HG02981 (cell line): ENCODE measurements at regions not wholly inside any gene's neighbourhood (a gene's known extent, or its start where the extent isn't known, plus 50 kb on each side); places are given as distances from the start of the nearest gene placed in this dataset.

Experiments
- ATAC-seq: cut with Tn5 transposase; IDR thresholded peaks from one replicate; pipeline ENCODE4 v1.9.1; 2021; ENCODE audit warnings: mild to moderate bottlenecking, moderate library complexity; ENCODE audit not compliant: unreplicated experiment

- ATAC-seq: no peak
These were observed 1136.4 kb upstream of the CDH2 start for GRCh38 chr18:29313312-29313711.

- no peak for ATAC-seq
These were observed 1134.7 kb upstream of the CDH2 start for GRCh38 chr18:29311580-29311979.

GRCh38 chr18:29309366-29309765 is 1132.4 kb upstream of the CDH2 start:
- no peak for ATAC-seq

- no peak for ATAC-seq
These were observed 1131.1 kb upstream of the CDH2 start for GRCh38 chr18:29307982-29308381.

GRCh38 chr18:29307231-29307630 is 1130.3 kb upstream of the CDH2 start:
- ATAC-seq: no peak

- ATAC-seq: no peak
These were observed 1128.6 kb upstream of the CDH2 start for GRCh38 chr18:29305516-29305915.

- ATAC-seq: no peak
These were observed 1124.1 kb upstream of the CDH2 start for GRCh38 chr18:29301048-29301447.

GRCh38 chr18:29285471-29285870 is 1108.5 kb upstream of the CDH2 start:
- no peak for ATAC-seq

GRCh38 chr18:29271501-29271900 is 1094.6 kb upstream of the CDH2 start:
- ATAC-seq: no peak

- ATAC-seq: no peak
These were observed 1082.9 kb upstream of the CDH2 start for GRCh38 chr18:29259838-29260237.

- no peak for ATAC-seq
These were observed 1077.2 kb upstream of the CDH2 start for GRCh38 chr18:29254123-29254522.

- ATAC-seq: no peak
These were observed 1074.8 kb upstream of the CDH2 start for GRCh38 chr18:29251681-29252080.

- no peak for ATAC-seq
These were observed 1073.9 kb upstream of the CDH2 start for GRCh38 chr18:29250843-29251242.

GRCh38 chr18:29250259-29250658 is 1073.3 kb upstream of the CDH2 start:
- no peak for ATAC-seq

- no peak for ATAC-seq
These were observed 1071.9 kb upstream of the CDH2 start for GRCh38 chr18:29248805-29249204.

GRCh38 chr18:29241199-29241598 is 1064.3 kb upstream of the CDH2 start:
- ATAC-seq: no peak

GRCh38 chr18:29234751-29235150 is 1057.8 kb upstream of the CDH2 start:
- ATAC-seq: no peak

- no peak for ATAC-seq
These were observed 1049.3 kb upstream of the CDH2 start for GRCh38 chr18:29226213-29226612.

- no peak for ATAC-seq
These were observed 1048.4 kb upstream of the CDH2 start for GRCh38 chr18:29225351-29225750.

GRCh38 chr18:29218091-29218490 is 1041.2 kb upstream of the CDH2 start:
- no peak for ATAC-seq

GRCh38 chr18:29217124-29217915 is 1040.4 kb upstream of the CDH2 start:
- ATAC-seq: no peak

GRCh38 chr18:29198834-29199233 is 1021.9 kb upstream of the CDH2 start:
- ATAC-seq: no peak

GRCh38 chr18:29196307-29196706 is 1019.4 kb upstream of the CDH2 start:
- ATAC-seq: no peak
